ENCODE measurements at regions not wholly inside any gene's neighbourhood (a gene's known extent, or its start where the extent isn't known, plus 50 kb on each side); places are given as distances from the start of the nearest gene placed in this dataset.

GRCh38 chr16:5502944-5503343, 405.3 kb upstream of the EEF2KMT start:
- peaks cover 1% of the 10 kb centered on the region for H3K27me3 Mint-ChIP-seq (ENCODE audit: low read depth)
- no peak overlapping the region for H3K4me3 Mint-ChIP-seq (ENCODE audit: unreplicated experiment)
- no peak overlapping the region for H3K27ac Mint-ChIP-seq (ENCODE audit: unreplicated experiment)
- H3K36me3 Mint-ChIP-seq (ENCODE audit: low read depth) = no peaks in the 10 kb centered on the region
- DNase-seq (ENCODE audit: low spot score) = no peak
- no peaks in the 10 kb centered on the region for H3K4me1 Mint-ChIP-seq (ENCODE audit: low read depth)
- no peak for TF ChIP-seq CTCF (IDR thresholded peaks at IDR 0.05)
- H3K9me3 Mint-ChIP-seq (ENCODE audit: low read depth) = peaks cover 3% of the 10 kb centered on the region

DNA sequence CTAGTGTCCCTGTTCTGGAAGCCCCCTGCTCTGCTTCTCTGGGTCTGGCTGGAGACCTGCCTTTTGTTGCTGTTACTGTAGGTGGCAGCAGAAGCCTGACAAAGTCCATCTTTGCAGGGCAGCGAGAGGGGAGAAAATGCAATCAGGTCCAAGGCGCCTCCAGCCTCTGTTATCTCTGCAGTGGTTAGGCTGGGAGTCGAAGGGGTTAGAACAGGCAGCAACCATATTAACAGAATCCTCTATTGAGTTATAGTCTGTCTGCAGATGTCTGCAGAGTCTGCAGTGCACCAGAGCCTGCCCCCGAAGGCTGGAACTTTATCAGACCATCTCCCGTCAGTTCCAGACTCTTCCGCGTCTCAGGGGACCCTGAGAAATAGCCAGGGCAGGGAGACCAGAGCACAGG, 404.9 kb upstream of the EEF2KMT start:
- Mint-ChIP-seq H3K9me3 (ENCODE audit: low read depth) (peaks cover 6% of the 10 kb centered on the region), H3K36me3 (ENCODE audit: low read depth) (no peaks in the 10 kb centered on the region), H3K4me3 (ENCODE audit: unreplicated experiment) (no peak overlapping the region), H3K4me1 (ENCODE audit: low read depth) (no peaks in the 10 kb centered on the region), H3K27ac (ENCODE audit: unreplicated experiment) (no peak overlapping the region), H3K27me3 (ENCODE audit: low read depth) (peaks cover 1% of the 10 kb centered on the region)
- no peak for DNase-seq (ENCODE audit: low spot score)
- TF ChIP-seq CTCF (IDR thresholded peaks at IDR 0.05) = no peak

DNA sequence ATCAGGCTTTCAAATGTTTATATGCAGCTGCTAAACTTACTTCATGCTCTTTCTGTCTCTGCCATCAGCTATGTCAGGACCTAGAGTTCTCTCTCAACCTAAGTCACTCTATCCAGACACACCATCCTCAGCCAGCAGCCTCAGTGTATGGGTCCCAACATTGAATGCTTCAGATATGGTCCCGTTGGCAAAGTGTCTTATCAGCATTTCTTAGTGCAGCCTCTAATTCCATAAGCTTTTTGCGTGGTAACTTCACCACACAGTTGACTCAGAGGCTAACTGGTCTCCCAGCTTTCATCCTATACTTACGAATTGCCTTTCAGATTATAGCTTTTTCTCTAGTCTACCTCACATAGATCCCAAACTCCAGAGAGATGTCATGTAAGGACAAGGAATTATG, 402.9 kb upstream of the EEF2KMT start:
- no peak for TF ChIP-seq CTCF (IDR thresholded peaks at IDR 0.05)
- Mint-ChIP-seq H3K9me3 (ENCODE audit: low read depth) (peaks cover 11% of the 10 kb centered on the region), H3K27me3 (ENCODE audit: low read depth) (peaks cover 1% of the 10 kb centered on the region), H3K4me3 (ENCODE audit: unreplicated experiment) (no peak overlapping the region), H3K36me3 (ENCODE audit: low read depth) (no peaks in the 10 kb centered on the region), H3K27ac (ENCODE audit: unreplicated experiment) (no peak overlapping the region), H3K4me1 (ENCODE audit: low read depth) (no peaks in the 10 kb centered on the region)
- no peak for DNase-seq (ENCODE audit: low spot score)

DNA sequence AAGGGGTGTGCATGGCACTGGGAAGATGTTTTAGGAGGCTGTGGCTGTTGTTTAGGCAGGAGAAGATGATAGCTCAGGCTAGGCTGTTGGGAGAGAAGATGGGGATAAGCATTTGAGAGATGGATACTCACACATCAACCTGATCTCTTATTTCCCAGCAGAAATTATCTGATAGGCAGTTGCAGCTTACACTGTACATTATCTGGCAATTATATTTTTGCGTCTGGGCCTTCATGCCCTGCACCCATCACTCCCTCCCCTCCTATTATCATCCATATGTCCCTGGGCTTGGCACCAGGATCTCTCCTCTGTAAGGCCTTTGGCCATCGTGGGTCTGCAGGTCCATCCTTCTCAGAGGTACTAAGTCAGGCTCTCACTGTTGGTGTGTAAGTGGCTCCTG, 401.0 kb upstream of the EEF2KMT start:
- H3K27me3 Mint-ChIP-seq (ENCODE audit: low read depth) = peaks cover 1% of the 10 kb centered on the region

GRCh38 chr16:5496013-5496412, 398.4 kb upstream of the EEF2KMT start:
- no peak for TF ChIP-seq CTCF (IDR thresholded peaks at IDR 0.05)
- no peak for DNase-seq (ENCODE audit: low spot score)
- Mint-ChIP-seq H3K27me3 (ENCODE audit: low read depth) (peaks cover 1% of the 10 kb centered on the region), H3K27ac (ENCODE audit: unreplicated experiment) (no peak overlapping the region), H3K4me3 (ENCODE audit: unreplicated experiment) (no peak overlapping the region), H3K9me3 (ENCODE audit: low read depth) (peaks cover 14% of the 10 kb centered on the region), H3K4me1 (ENCODE audit: low read depth) (no peaks in the 10 kb centered on the region), H3K36me3 (ENCODE audit: low read depth) (no peaks in the 10 kb centered on the region)

More for the DNA sequence above, 401.0 kb upstream of the EEF2KMT start:
- no peak for TF ChIP-seq CTCF (IDR thresholded peaks at IDR 0.05)
- no peaks in the 10 kb centered on the region for H3K4me1 Mint-ChIP-seq (ENCODE audit: low read depth)
- no peak overlapping the region for H3K27ac Mint-ChIP-seq (ENCODE audit: unreplicated experiment)
- peaks cover 14% of the 10 kb centered on the region for H3K9me3 Mint-ChIP-seq (ENCODE audit: low read depth)
- H3K4me3 Mint-ChIP-seq (ENCODE audit: unreplicated experiment) = no peak overlapping the region
- H3K36me3 Mint-ChIP-seq (ENCODE audit: low read depth) = no peaks in the 10 kb centered on the region
- DNase-seq (ENCODE audit: low spot score) = no peak

Data from chondrocyte (in vitro differentiated cells).